ENCODE measurements at regions not wholly inside any gene's neighbourhood (a gene's known extent, or its start where the extent isn't known, plus 50 kb on each side); places are given as distances from the start of the nearest gene placed in this dataset.

GRCh38 chr5:149441986-149442385 lies 62.9 kb upstream of the IL17B start:
- no peak overlapping the region for H3K4me2 ChIP-seq
- H3K9me2 ChIP-seq (replicated peaks; ENCODE audit: insufficient read depth): no peaks in the 10 kb centered on the region
- no peaks in the 10 kb centered on the region for H3K4me1 ChIP-seq (ENCODE audit: insufficient read depth)
- no peak overlapping the region for H2AFZ ChIP-seq
- 86% methylated on average over 15 of the region's 15 CpGs for WGBS (ENCODE audit: low lambda C conversion rate, missing lambda C conversion rate)
- H4K20me1 ChIP-seq (ENCODE audit: insufficient read depth, poor library complexity, severe bottlenecking): no peaks in the 10 kb centered on the region
- no peaks in the 10 kb centered on the region for H3K36me3 ChIP-seq (replicated peaks; ENCODE audit: insufficient read depth, low read depth)
- H3K27ac ChIP-seq: no peak overlapping the region
- H3K9me3 ChIP-seq (ENCODE audit: low read depth): no peaks in the 10 kb centered on the region
- DNase-seq (ENCODE audit: low spot score): no peak
- no peak overlapping the region for H3K4me3 ChIP-seq
- TF ChIP-seq EZH2 (IDR thresholded peaks at IDR 0.05; ENCODE audit: borderline replicate concordance) (no peak), CTCF (IDR thresholded peaks at IDR 0.05; ENCODE audit: poor library complexity) (no peak), EZH2phosphoT487 (IDR thresholded peaks at IDR 0.05; ENCODE audit: low read depth, severe bottlenecking, unreplicated experiment) (no peak)
- H3K27me3 ChIP-seq: no peaks in the 10 kb centered on the region
- H3K79me2 ChIP-seq: no peaks in the 10 kb centered on the region

GRCh38 chr5:149441194-149441753 lies 62.2 kb upstream of the IL17B start:
- H4K20me1 ChIP-seq (ENCODE audit: insufficient read depth, poor library complexity, severe bottlenecking): no peaks in the 10 kb centered on the region
- no peak overlapping the region for H3K4me3 ChIP-seq
- no peak overlapping the region for H2AFZ ChIP-seq
- DNase-seq (ENCODE audit: low spot score): no peak
- H3K4me2 ChIP-seq: no peak overlapping the region
- TF ChIP-seq CTCF (IDR thresholded peaks at IDR 0.05; ENCODE audit: poor library complexity) (no peak), EZH2phosphoT487 (IDR thresholded peaks at IDR 0.05; ENCODE audit: low read depth, severe bottlenecking, unreplicated experiment) (no peak), EZH2 (IDR thresholded peaks at IDR 0.05; ENCODE audit: borderline replicate concordance) (no peak)
- no peaks in the 10 kb centered on the region for H3K9me2 ChIP-seq (replicated peaks; ENCODE audit: insufficient read depth)
- H3K79me2 ChIP-seq: no peaks in the 10 kb centered on the region
- H3K27ac ChIP-seq: no peak overlapping the region
- H3K4me1 ChIP-seq (ENCODE audit: insufficient read depth): no peaks in the 10 kb centered on the region
- no peaks in the 10 kb centered on the region for H3K9me3 ChIP-seq (ENCODE audit: low read depth)
- H3K27me3 ChIP-seq: no peaks in the 10 kb centered on the region
- no peaks in the 10 kb centered on the region for H3K36me3 ChIP-seq (replicated peaks; ENCODE audit: insufficient read depth, low read depth)
- 95% methylated on average over 14 of the region's 14 CpGs for WGBS (ENCODE audit: low lambda C conversion rate, missing lambda C conversion rate)

GRCh38 chr5:149439899-149440542 lies 60.9 kb upstream of the IL17B start:
- Histone ChIP-seq H3K4me2 (no peak overlapping the region), H3K27me3 (no peaks in the 10 kb centered on the region), H3K79me2 (no peaks in the 10 kb centered on the region), H3K4me1 (ENCODE audit: insufficient read depth) (no peaks in the 10 kb centered on the region), H4K20me1 (ENCODE audit: insufficient read depth, poor library complexity, severe bottlenecking) (no peaks in the 10 kb centered on the region), H3K27ac (peak overlapping the region; percentile 34), H3K36me3 (replicated peaks; ENCODE audit: insufficient read depth, low read depth) (no peaks in the 10 kb centered on the region), H3K9me3 (ENCODE audit: low read depth) (no peaks in the 10 kb centered on the region), H3K4me3 (no peak overlapping the region), H3K9me2 (replicated peaks; ENCODE audit: insufficient read depth) (no peaks in the 10 kb centered on the region), H2AFZ (no peak overlapping the region)
- 50% methylated on average over 8 of the region's 8 CpGs for WGBS (ENCODE audit: low lambda C conversion rate, missing lambda C conversion rate)
- peak; percentile 89 for DNase-seq (ENCODE audit: low spot score)
- TF ChIP-seq EZH2 (IDR thresholded peaks at IDR 0.05; ENCODE audit: borderline replicate concordance) (no peak), CTCF (IDR thresholded peaks at IDR 0.05; ENCODE audit: poor library complexity) (peak; percentile 29), EZH2phosphoT487 (IDR thresholded peaks at IDR 0.05; ENCODE audit: low read depth, severe bottlenecking, unreplicated experiment) (no peak)
